GM12891 (cell line): ENCODE measurements at regions not wholly inside any gene's neighbourhood (a gene's known extent, or its start where the extent isn't known, plus 50 kb on each side); places are given as distances from the start of the nearest gene placed in this dataset.

ENCODE experiments used
- PAX5 ChIP-seq: IDR thresholded peaks from 2 replicates; pipeline ENCODE4 v1.6.1; 2011; ENCODE audit warnings: low read length, moderate library complexity, mild to moderate bottlenecking; ENCODE audit not compliant: insufficient read depth, severe bottlenecking
- POLR2A ChIP-seq: IDR thresholded peaks from 2 replicates; pipeline ENCODE4 v1.6.1; 2011; ENCODE audit warnings: low read depth, low read length, control low read depth
- POLR2AphosphoS5 ChIP-seq: IDR thresholded peaks from 2 replicates; pipeline ENCODE4 v1.6.1; 2011; ENCODE audit warnings: low read depth, low read length, control low read depth
- POU2F2 ChIP-seq: IDR thresholded peaks from 2 replicates; pipeline ENCODE4 v1.6.1; 2011; ENCODE audit warnings: low read depth, mild to moderate bottlenecking, control low read depth, low read length, moderate library complexity
- SPI1 ChIP-seq: IDR thresholded peaks from 2 replicates; pipeline ENCODE4 v1.6.1; 2011; ENCODE audit warnings: low read depth, low read length, control low read depth
- TAF1 ChIP-seq: IDR thresholded peaks from 2 replicates; pipeline ENCODE4 v1.6.1; 2011; ENCODE audit warnings: low read depth, low read length, control low read depth

DNA sequence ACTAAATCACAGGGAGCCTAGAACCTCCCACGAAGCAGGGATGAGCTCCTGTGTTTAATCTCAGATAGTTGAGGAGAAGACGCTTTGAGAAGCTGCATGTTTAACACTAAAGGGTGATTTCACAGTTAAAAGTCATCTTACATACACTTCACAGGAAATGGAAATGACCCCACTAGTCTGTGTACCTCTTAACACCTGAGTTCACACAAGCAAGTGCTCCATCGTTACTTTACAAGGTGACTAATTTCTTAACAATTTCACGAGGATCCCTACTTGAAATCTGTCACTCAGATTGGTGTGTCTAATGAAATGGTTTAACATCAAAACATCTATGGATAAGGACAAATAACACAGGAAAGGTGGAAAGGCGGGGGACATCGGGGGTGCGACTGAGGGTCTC lies 93.8 kb upstream of the RPS6KA2 start:
- TF ChIP-seq POLR2A (no peak), POLR2AphosphoS5 (no peak), TAF1 (no peak), SPI1 (no peak), PAX5 (no peak), POU2F2 (no peak)
